OCI-LY1 (cell line): ENCODE measurements at regions not wholly inside any gene's neighbourhood (a gene's known extent, or its start where the extent isn't known, plus 50 kb on each side); places are given as distances from the start of the nearest gene placed in this dataset.

Experiments used
- H2AFZ ChIP-seq: fragments of 200-600 bp; sonication (generic), shearing (Covaris generic); 2 replicates; pipeline ENCODE4 v1.6.0; 2014; ENCODE audit warnings: antibody characterized with exemption, mild to moderate bottlenecking, low read length
- H3F3A ChIP-seq: fragments of 200-600 bp; sonication (generic), shearing (Covaris generic); 2 replicates; pipeline ENCODE4 v1.6.0; 2014; ENCODE audit warnings: mild to moderate bottlenecking, antibody characterized with exemption, low read length, moderate library complexity; ENCODE audit not compliant: insufficient read depth
- H3K27ac ChIP-seq: fragments of 200-600 bp; sonication (generic); 2 replicates; pipeline ENCODE4 v1.5.1; 2014; ENCODE audit warnings: low read length, mixed run types, mild to moderate bottlenecking, low read depth; ENCODE audit not compliant: poor library complexity, severe bottlenecking
- H3K27me3 ChIP-seq: fragments of 200-600 bp; sonication (generic); 2 replicates; pipeline ENCODE4 v1.6.0; 2014; ENCODE audit warnings: antibody characterized with exemption, mild to moderate bottlenecking, low read length, moderate library complexity; ENCODE audit not compliant: insufficient read depth
- H3K36me3 ChIP-seq: fragments of 200-600 bp; sonication (generic); 2 replicates; pipeline ENCODE4 v1.6.1; 2014; ENCODE audit warnings: mild to moderate bottlenecking, antibody characterized with exemption, low read length, moderate library complexity, mixed read lengths; ENCODE audit not compliant: insufficient read depth
- H3K4me1 ChIP-seq: fragments of 200-600 bp; sonication (generic); 2 replicates; pipeline ENCODE4 v1.5.1; 2014; ENCODE audit warnings: mild to moderate bottlenecking, low read length, moderate library complexity; ENCODE audit not compliant: insufficient read depth, severe bottlenecking
- H3K4me2 ChIP-seq: fragments of 200-600 bp; sonication (generic), shearing (Covaris generic); 2 replicates; pipeline ENCODE4 v1.6.1; 2014; ENCODE audit warnings: low read length
- H3K4me3 ChIP-seq: fragments of 200-600 bp; sonication (generic); 2 replicates; pipeline ENCODE4 v1.5.1; 2014; ENCODE audit warnings: low read length, low read depth, mild to moderate bottlenecking, mixed read lengths; ENCODE audit not compliant: poor library complexity, severe bottlenecking
- H3K79me2 ChIP-seq: fragments of 200-600 bp; shearing (Covaris generic); 2 replicates; pipeline ENCODE4 v1.6.1; 2016; ENCODE audit warnings: mixed run types, low read length, mixed read lengths; ENCODE audit not compliant: insufficient read depth
- H3K9ac ChIP-seq: fragments of 200-600 bp; sonication (generic), shearing (Covaris generic); 2 replicates; pipeline ENCODE4 v1.6.1; 2014; ENCODE audit warnings: mild to moderate bottlenecking, low read length, mixed read lengths
- H3K9me2 ChIP-seq: fragments of 200-600 bp; sonication (generic), shearing (Covaris generic); 2 replicates; pipeline ENCODE4 v1.6.1; 2014; ENCODE audit warnings: low read depth, mild to moderate bottlenecking, low read length, mixed read lengths
- H3K9me3 ChIP-seq: fragments of 200-600 bp; shearing (Covaris generic); 2 replicates; pipeline ENCODE4 v1.6.1; 2014; ENCODE audit warnings: low read length, mixed read lengths
- H4K20me1 ChIP-seq: fragments of 200-600 bp; sonication (generic), shearing (Covaris generic); 2 replicates; pipeline ENCODE4 v1.6.0; 2016; ENCODE audit warnings: mild to moderate bottlenecking, low read length; ENCODE audit not compliant: insufficient read depth
- CTCF ChIP-seq: fragments of 200-600 bp; sonication (generic), shearing (Covaris generic); IDR thresholded peaks from 2 replicates; pipeline ENCODE4 v1.5.1; 2017; ENCODE audit warnings: mild to moderate bottlenecking, antibody characterized with exemption, low read length, moderate library complexity, mixed read lengths
- EZH2 ChIP-seq: fragments of 200-600 bp; sonication (generic), shearing (Covaris generic); IDR thresholded peaks from 2 replicates; pipeline ENCODE4 v1.8.0; 2017; ENCODE audit warnings: borderline replicate concordance, mixed run types, mild to moderate bottlenecking, antibody characterized with exemption, low read length, moderate library complexity, mixed read lengths

- Histone ChIP-seq H3F3A (no peaks in the 10 kb centered on the region), H3K36me3 (no peaks in the 10 kb centered on the region), H3K4me1 (no peaks in the 10 kb centered on the region), H3K79me2 (no peaks in the 10 kb centered on the region), H3K27me3 (no peaks in the 10 kb centered on the region), H2AFZ (no peak overlapping the region), H3K9ac (no peak overlapping the region), H3K9me2 (no peaks in the 10 kb centered on the region), H4K20me1 (no peaks in the 10 kb centered on the region), H3K27ac (no peak overlapping the region), H3K4me3 (no peak overlapping the region), H3K9me3 (no peaks in the 10 kb centered on the region), H3K4me2 (no peak overlapping the region)
- TF ChIP-seq EZH2 (no peak), CTCF (no peak)
These were observed 146.8 kb downstream of the SOX9 start for GRCh38 chr17:72267601-72268000.

- TF ChIP-seq CTCF = no peak
- TF ChIP-seq EZH2 = no peak
- H3K36me3 ChIP-seq = no peaks in the 10 kb centered on the region
- no peaks in the 10 kb centered on the region for H3K79me2 ChIP-seq
- no peaks in the 10 kb centered on the region for H3F3A ChIP-seq
- no peak overlapping the region for H3K27ac ChIP-seq
- no peak overlapping the region for H3K9ac ChIP-seq
- H3K4me2 ChIP-seq = no peak overlapping the region
- no peaks in the 10 kb centered on the region for H3K4me1 ChIP-seq
- no peaks in the 10 kb centered on the region for H3K9me3 ChIP-seq
- H3K4me3 ChIP-seq = no peak overlapping the region
- no peaks in the 10 kb centered on the region for H4K20me1 ChIP-seq
- H2AFZ ChIP-seq = no peak overlapping the region
- no peaks in the 10 kb centered on the region for H3K9me2 ChIP-seq
- H3K27me3 ChIP-seq = no peaks in the 10 kb centered on the region
These were observed 147.6 kb downstream of the SOX9 start for GRCh38 chr17:72268431-72268830.

GRCh38 chr17:72270273-72270924, 149.6 kb downstream of the SOX9 start:
- TF ChIP-seq CTCF = no peak
- no peak for TF ChIP-seq EZH2
- Histone ChIP-seq H3K27me3 (no peaks in the 10 kb centered on the region), H3K9me2 (no peaks in the 10 kb centered on the region), H3K4me1 (no peaks in the 10 kb centered on the region), H3K9me3 (no peaks in the 10 kb centered on the region), H3K36me3 (no peaks in the 10 kb centered on the region), H3K4me3 (no peak overlapping the region), H3K4me2 (no peak overlapping the region), H4K20me1 (no peaks in the 10 kb centered on the region), H2AFZ (no peak overlapping the region), H3K79me2 (no peaks in the 10 kb centered on the region), H3K27ac (no peak overlapping the region), H3K9ac (no peak overlapping the region), H3F3A (no peaks in the 10 kb centered on the region)
